HCT116 (cell line): ENCODE measurements at regions not wholly inside any gene's neighbourhood (a gene's known extent, or its start where the extent isn't known, plus 50 kb on each side); places are given as distances from the start of the nearest gene placed in this dataset.

Source experiments
- ATAC-seq: fragments of 200-7000 bp; cut with Tn5 transposase; 2 replicates; pipeline ENCODE4 v1.9.1; 2020; ENCODE audit warnings: mild to moderate bottlenecking, moderate library complexity
- BruUV-seq: library from RNA; stranded (reverse); fragments of 400-500 nt; replicated peaks from 2 replicates; lab custom pipeline; 2021; lab: Mats Ljungman, UMichigan
- CTCF ChIA-PET: fragments of 300-600 bp; sonication (Branson Sonifier 250); formaldehyde crosslinking; loops from one replicate; lab custom pipeline; 2021; ENCODE audit warnings: antibody characterized with exemption; lab: Charles Lee
- POLR2A ChIA-PET: fragments of 300-600, 350-600 bp; sonication (Branson Sonifier 250); formaldehyde crosslinking; loops from one replicate; lab custom pipeline; 2021; ENCODE audit warnings: antibody characterized with exemption; lab: Charles Lee
- RAD21 ChIA-PET, 2 experiments: fragments of 300-600 bp; sonication (Branson Sonifier 250); formaldehyde crosslinking; loops; one replicate each; lab custom pipeline; 2023; ENCODE audit warnings: low total read pairs in 2 of 2; ENCODE audit not compliant: uncharacterized antibody in 2 of 2, unreplicated experiment in 2 of 2, low non-redundant PET in 1 of 2; lab: Charles Lee
- DNase-seq: peaks from one replicate; pipeline ENCODE4 v3.0.0-alpha.2; 2010; ENCODE audit warnings: low read depth, low spot score
- H2AFZ ChIP-seq: fragments of 200-600 bp; shearing (Covaris generic), sonication (generic); 2 replicates; pipeline ENCODE4 v1.6.1; 2017; ENCODE audit warnings: low read depth, mixed run types, mixed read lengths, antibody characterized with exemption, low read length; ENCODE audit not compliant: poor library complexity, severe bottlenecking
- H3K27ac ChIP-seq: 2 replicates; pipeline ENCODE4 v1.5.1; 2012; ENCODE audit warnings: low read depth, low read length
- H3K27me3 ChIP-seq: fragments of 200-600 bp; sonication (generic); 2 replicates; pipeline ENCODE4 v1.6.1; 2016; ENCODE audit warnings: mixed run types, low read length, mixed read lengths; ENCODE audit not compliant: insufficient read depth
- H3K36me3 ChIP-seq, 2 experiments: fragments of 200-500 bp in 1 of 2; fragments of 200-600 bp in 1 of 2; sonication (Bioruptor generic) in 1 of 2; sonication (generic) in 1 of 2; 2 replicates each; pipeline versions ENCODE4 v1.5.1 to v1.6.1; 2014 to 2016; ENCODE audit warnings: low read length in 2 of 2, inconsistent platforms in 1 of 2, mixed read lengths in 1 of 2, mixed run types in 1 of 2; ENCODE audit not compliant: insufficient read depth in 2 of 2, control insufficient read depth in 1 of 2
- H3K4me1 ChIP-seq, 2 experiments: fragments of 200-600 bp in 1 of 2; sonication (generic) in 1 of 2; 2 replicates each; pipeline versions ENCODE4 v1.5.1 to v1.6.1; 2012 to 2017; ENCODE audit warnings: low read length in 2 of 2, inconsistent platforms in 1 of 2, mild to moderate bottlenecking in 1 of 2, mixed read lengths in 1 of 2, mixed run types in 1 of 2, moderate library complexity in 1 of 2; ENCODE audit not compliant: insufficient read depth in 2 of 2, control insufficient read depth in 1 of 2
- H3K4me2 ChIP-seq: fragments of 200-600 bp; sonication (generic); 2 replicates; pipeline ENCODE4 v1.6.1; 2017; ENCODE audit warnings: mixed run types, low read length, mixed read lengths
- H3K4me3 ChIP-seq, 2 experiments: fragments of 200-600 bp in 1 of 2; sonication (generic) in 1 of 2; replicated peaks in 1 of 2; 2 replicates each; pipeline ENCODE4 v1.5.1; 2011 to 2016; ENCODE audit warnings: low read length in 2 of 2, control low read depth in 1 of 2, low read depth in 1 of 2, mild to moderate bottlenecking in 1 of 2, mixed read lengths in 1 of 2, mixed run types in 1 of 2
- H3K79me2 ChIP-seq: fragments of 200-600 bp; sonication (generic); 2 replicates; pipeline ENCODE4 v1.6.1; 2017; ENCODE audit warnings: mild to moderate bottlenecking, mixed run types, low read length, moderate library complexity, mixed read lengths; ENCODE audit not compliant: insufficient read depth
- H3K9ac ChIP-seq: fragments of 200-600 bp; sonication (generic); 2 replicates; pipeline ENCODE4 v1.6.1; 2016; ENCODE audit warnings: low read length, mixed read lengths
- H3K9me2 ChIP-seq: fragments of 200-600 bp; sonication (generic), shearing (Covaris generic); 2 replicates; pipeline ENCODE4 v1.6.1; 2017; ENCODE audit warnings: mixed run types, mild to moderate bottlenecking, moderate library complexity; ENCODE audit not compliant: insufficient read depth
- H3K9me3 ChIP-seq, 2 experiments: fragments of 200-500 bp in 1 of 2; fragments of 200-600 bp in 1 of 2; sonication (Bioruptor generic) in 1 of 2; sonication (generic) in 1 of 2; 2 replicates each; pipeline ENCODE4 v1.6.1; 2014 to 2017; ENCODE audit warnings: low read length in 2 of 2, mixed read lengths in 2 of 2, inconsistent platforms in 1 of 2, low read depth in 1 of 2, mild to moderate bottlenecking in 1 of 2, mixed run types in 1 of 2, moderate library complexity in 1 of 2; ENCODE audit not compliant: control insufficient read depth in 1 of 2, insufficient read depth in 1 of 2
- H4K20me1 ChIP-seq: fragments of 200-600 bp; sonication (generic), shearing (Covaris generic); 2 replicates; pipeline ENCODE4 v1.6.1; 2017; ENCODE audit warnings: mixed run types, mild to moderate bottlenecking, moderate library complexity; ENCODE audit not compliant: insufficient read depth
- CBX3 ChIP-seq: IDR thresholded peaks from 2 replicates; pipeline ENCODE4 v1.6.1; 2012; ENCODE audit warnings: low read depth
- CEBPB ChIP-seq: IDR thresholded peaks from 2 replicates; pipeline ENCODE4 v1.6.1; 2012; ENCODE audit warnings: low read depth
- CTCF ChIP-seq, 3 experiments: fragments of 200-600 bp in 1 of 3; sonication (generic) in 1 of 3; IDR thresholded peaks in 2 of 3; conservative IDR thresholded peaks in 1 of 3; 2 replicates each; pipeline ENCODE4 v1.5.1; 2012 to 2017; ENCODE audit warnings: low read depth in 2 of 3, low read length in 2 of 3, antibody characterized with exemption in 1 of 3, borderline replicate concordance in 1 of 3, control low read depth in 1 of 3, mild to moderate bottlenecking in 1 of 3, mixed read lengths in 1 of 3, mixed run types in 1 of 3, moderate library complexity in 1 of 3; ENCODE audit not compliant: insufficient read depth in 1 of 3
- ELF1 ChIP-seq: IDR thresholded peaks from 2 replicates; pipeline ENCODE4 v1.6.1; 2012; ENCODE audit warnings: low read depth, borderline replicate concordance
- EZH2 ChIP-seq: fragments of 200-600 bp; sonication (generic); IDR thresholded peaks from 2 replicates; pipeline ENCODE4 v1.6.1; 2017; ENCODE audit warnings: antibody characterized with exemption, mixed run types
- EZH2phosphoT487 ChIP-seq: fragments of 200-600 bp; IDR thresholded peaks from 2 replicates; pipeline ENCODE4 v1.6.1; 2018; ENCODE audit warnings: antibody characterized with exemption, borderline replicate concordance
- JUND ChIP-seq: IDR thresholded peaks from 2 replicates; pipeline ENCODE4 v1.6.1; 2012
- POLR2A ChIP-seq: IDR thresholded peaks from 2 replicates; pipeline ENCODE4 v1.7.0; 2011; ENCODE audit warnings: borderline replicate concordance; ENCODE audit not compliant: insufficient read depth, insufficient read length; ENCODE audit errors: extremely low read depth
- POLR2AphosphoS5 ChIP-seq: IDR thresholded peaks from 2 replicates; pipeline ENCODE4 v1.6.1; 2011; ENCODE audit warnings: mild to moderate bottlenecking, low read depth, low read length, moderate library complexity
- RAD21 ChIP-seq: IDR thresholded peaks from 2 replicates; pipeline ENCODE4 v1.6.1; 2012; ENCODE audit warnings: low read depth, mild to moderate bottlenecking
- SIN3A ChIP-seq: IDR thresholded peaks from 2 replicates; pipeline ENCODE4 v1.6.1; 2012; ENCODE audit warnings: low read depth
- SP1 ChIP-seq: IDR thresholded peaks from 2 replicates; pipeline ENCODE4 v1.6.1; 2012; ENCODE audit warnings: low read depth
- SRF ChIP-seq: IDR thresholded peaks from 2 replicates; pipeline ENCODE4 v1.6.1; 2012; ENCODE audit warnings: low read depth
- ZFX ChIP-seq: fragments of 450-650 bp; IDR thresholded peaks from 2 replicates; pipeline ENCODE4 v1.6.1; 2017
- ZNF274 ChIP-seq: fragments of 200-500 bp; sonication (Bioruptor generic); IDR thresholded peaks from 2 replicates; pipeline ENCODE4 v1.6.1; 2014; ENCODE audit warnings: mild to moderate bottlenecking, low read depth, low read length, inconsistent platforms
- intact Hi-C: fragments of 100-400 bp; cut with micrococcal nuclease; formaldehyde crosslinking; loops from 2 replicates; pipeline ENCODE4 v1.10.0; 2022
- TF ChIP-seq, protein P1 (sequence below): IDR thresholded peaks from 2 replicates; pipeline ENCODE4 v1.6.1; 2012
- TF ChIP-seq, protein P2 (sequence below): IDR thresholded peaks from 2 replicates; pipeline ENCODE4 v1.6.1; 2011; ENCODE audit warnings: mild to moderate bottlenecking, low read length, moderate library complexity; ENCODE audit not compliant: insufficient replicate concordance; ENCODE audit errors: extremely low read depth
- TF ChIP-seq, protein P3 (sequence below): IDR thresholded peaks from 2 replicates; pipeline ENCODE4 v1.6.1; 2012

GRCh38 chr6:11389977-11390376 lies 147.6 kb upstream of the TMEM170B start (continued):
- TF ChIP-seq EZH2 (no peak), SIN3A (no peak), EZH2phosphoT487 (no peak), RAD21 (no peak)

- no peak for TF ChIP-seq EZH2
- TF ChIP-seq, protein P1, sequence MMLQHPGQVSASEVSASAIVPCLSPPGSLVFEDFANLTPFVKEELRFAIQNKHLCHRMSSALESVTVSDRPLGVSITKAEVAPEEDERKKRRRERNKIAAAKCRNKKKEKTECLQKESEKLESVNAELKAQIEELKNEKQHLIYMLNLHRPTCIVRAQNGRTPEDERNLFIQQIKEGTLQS, result no peak
- no peak for TF ChIP-seq CEBPB
- TF ChIP-seq CTCF (IDR thresholded peaks at IDR 0.05 in 2 of 3, conservative IDR thresholded peaks at IDR 0.05 in 1 of 3; ENCODE audit: borderline replicate concordance in 1 of 3, insufficient read depth in 1 of 3, low read depth in 2 of 3, low read length in 2 of 3), result no peak
- no peak for TF ChIP-seq EZH2phosphoT487
- no peak for TF ChIP-seq SIN3A
- TF ChIP-seq ZFX, result no peak
- TF ChIP-seq CBX3, result no peak
- TF ChIP-seq RAD21, result no peak
- TF ChIP-seq, protein P2, sequence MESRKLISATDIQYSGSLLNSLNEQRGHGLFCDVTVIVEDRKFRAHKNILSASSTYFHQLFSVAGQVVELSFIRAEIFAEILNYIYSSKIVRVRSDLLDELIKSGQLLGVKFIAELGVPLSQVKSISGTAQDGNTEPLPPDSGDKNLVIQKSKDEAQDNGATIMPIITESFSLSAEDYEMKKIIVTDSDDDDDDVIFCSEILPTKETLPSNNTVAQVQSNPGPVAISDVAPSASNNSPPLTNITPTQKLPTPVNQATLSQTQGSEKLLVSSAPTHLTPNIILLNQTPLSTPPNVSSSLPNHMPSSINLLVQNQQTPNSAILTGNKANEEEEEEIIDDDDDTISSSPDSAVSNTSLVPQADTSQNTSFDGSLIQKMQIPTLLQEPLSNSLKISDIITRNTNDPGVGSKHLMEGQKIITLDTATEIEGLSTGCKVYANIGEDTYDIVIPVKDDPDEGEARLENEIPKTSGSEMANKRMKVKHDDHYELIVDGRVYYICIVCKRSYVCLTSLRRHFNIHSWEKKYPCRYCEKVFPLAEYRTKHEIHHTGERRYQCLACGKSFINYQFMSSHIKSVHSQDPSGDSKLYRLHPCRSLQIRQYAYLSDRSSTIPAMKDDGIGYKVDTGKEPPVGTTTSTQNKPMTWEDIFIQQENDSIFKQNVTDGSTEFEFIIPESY, result no peak
- TF ChIP-seq ZNF274, result no peak
- TF ChIP-seq POLR2AphosphoS5, result no peak
- no peak for TF ChIP-seq JUND
- no peak for TF ChIP-seq SP1
- TF ChIP-seq, protein P3, sequence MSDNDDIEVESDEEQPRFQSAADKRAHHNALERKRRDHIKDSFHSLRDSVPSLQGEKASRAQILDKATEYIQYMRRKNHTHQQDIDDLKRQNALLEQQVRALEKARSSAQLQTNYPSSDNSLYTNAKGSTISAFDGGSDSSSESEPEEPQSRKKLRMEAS, result no peak
- TF ChIP-seq SRF, result no peak
- no peak for TF ChIP-seq ELF1
- no peak for TF ChIP-seq POLR2A
These were observed 148.3 kb upstream of the TMEM170B start for GRCh38 chr6:11388983-11389944.

More at GRCh38 chr6:11388983-11389944, 148.3 kb upstream of the TMEM170B start:
- no peaks in the 10 kb centered on the region for H3K9me3 ChIP-seq
- H3K4me3 ChIP-seq, result no peak overlapping the region
- H2AFZ ChIP-seq, result no peak overlapping the region
- no peak overlapping the region for H3K27ac ChIP-seq
- no peaks in the 10 kb centered on the region for H3K36me3 ChIP-seq
- no peak overlapping the region for H3K4me2 ChIP-seq
- H3K9me2 ChIP-seq, result no peaks in the 10 kb centered on the region
- no peaks in the 10 kb centered on the region for H4K20me1 ChIP-seq
- ATAC-seq (no peak), DNase-seq (no peak)
- ChIA-PET CTCF (no interaction called here), RAD21 (no interaction called here), POLR2A (no interaction called here)
- peaks cover 4 to 17% of the 10 kb centered on the region in 2 experiments; a peak in 3 of 4 replicates for H3K4me1 ChIP-seq
- H3K27me3 ChIP-seq, result peaks cover 3% of the 10 kb centered on the region; the same call in 1 of the 2 replicates
- H3K9ac ChIP-seq, result no peak overlapping the region
- intact Hi-C loops, result no loop called here
- BruUV-seq, result no TSS peak
- no peaks in the 10 kb centered on the region for H3K79me2 ChIP-seq
